Neuronal stem cell (in vitro differentiated cells): ENCODE measurements at regions not wholly inside any gene's neighbourhood (a gene's known extent, or its start where the extent isn't known, plus 50 kb on each side); places are given as distances from the start of the nearest gene placed in this dataset.

Source experiments
- DNase-seq: peaks from one replicate; pipeline ENCODE4 v3.0.0-alpha.2; 2013; ENCODE audit warnings: low spot score
- H2AFZ ChIP-seq: one replicate; pipeline ENCODE4 v1.6.1; 2013; ENCODE audit warnings: mild to moderate bottlenecking, low read length, inconsistent platforms
- H2AK5ac ChIP-seq: 2 replicates; pipeline ENCODE4 v1.6.1; 2013; ENCODE audit warnings: low read depth, mild to moderate bottlenecking, inconsistent platforms, low read length, moderate library complexity, mixed read lengths
- H2BK120ac ChIP-seq: 2 replicates; pipeline ENCODE4 v1.6.1; 2013; ENCODE audit warnings: low read depth, mild to moderate bottlenecking, inconsistent platforms, low read length, moderate library complexity, mixed read lengths
- H2BK12ac ChIP-seq: one replicate; pipeline ENCODE4 v1.6.1; 2013; ENCODE audit warnings: low read length, inconsistent platforms
- H2BK15ac ChIP-seq: 2 replicates; pipeline ENCODE4 v1.6.1; 2013; ENCODE audit warnings: mild to moderate bottlenecking, low read length, inconsistent platforms, mixed read lengths
- H2BK5ac ChIP-seq: one replicate; pipeline ENCODE4 v1.6.1; 2013; ENCODE audit warnings: inconsistent platforms, mild to moderate bottlenecking, low read length, moderate library complexity
- H3K14ac ChIP-seq: one replicate; pipeline ENCODE4 v1.6.1; 2013; ENCODE audit warnings: low read length, inconsistent platforms
- H3K18ac ChIP-seq: 2 replicates; pipeline ENCODE4 v1.6.1; 2013; ENCODE audit warnings: low read length, inconsistent platforms
- H3K23ac ChIP-seq: 2 replicates; pipeline ENCODE4 v1.6.1; 2013; ENCODE audit warnings: low read depth, mild to moderate bottlenecking, mixed read lengths, low read length, inconsistent platforms; ENCODE audit not compliant: poor library complexity
- H3K27ac ChIP-seq: replicated peaks from 3 replicates; pipeline ENCODE4 v1.5.1; 2013; ENCODE audit warnings: low read length, inconsistent platforms
- H3K27me3 ChIP-seq, 3 experiments: 2 replicates each; pipeline ENCODE4 v1.6.1; 2013; ENCODE audit warnings: low read length in 3 of 3, mild to moderate bottlenecking in 2 of 3, inconsistent platforms in 1 of 3, low read depth in 1 of 3, mixed read lengths in 1 of 3, moderate library complexity in 1 of 3; ENCODE audit not compliant: control insufficient read depth in 3 of 3, insufficient read depth in 3 of 3
- H3K36me3 ChIP-seq, 2 donors: replicated peaks in 1 of 2; 2 replicates each; pipeline ENCODE4 v1.6.1; 2013; ENCODE audit warnings: low read length in 2 of 2; ENCODE audit not compliant: control insufficient read depth in 2 of 2, insufficient read depth in 2 of 2
- H3K4ac ChIP-seq: 2 replicates; pipeline ENCODE4 v1.6.1; 2013; ENCODE audit warnings: inconsistent platforms, mild to moderate bottlenecking, low read length, moderate library complexity
- H3K4me1 ChIP-seq, 2 donors: 1 replicate in 1 of 2; 2 replicates in 1 of 2; pipeline ENCODE4 v1.6.1; 2013; ENCODE audit warnings: low read length in 2 of 2, low read depth in 1 of 2; ENCODE audit not compliant: control insufficient read depth in 2 of 2, insufficient read depth in 1 of 2
- H3K4me2 ChIP-seq: one replicate; pipeline ENCODE4 v1.6.1; 2013; ENCODE audit warnings: mild to moderate bottlenecking, low read length, inconsistent platforms; ENCODE audit not compliant: insufficient read depth, poor library complexity, severe bottlenecking
- H3K4me3 ChIP-seq, 2 donors: 2 replicates each; pipeline ENCODE4 v1.5.1; 2013; ENCODE audit warnings: low read length in 2 of 2, mild to moderate bottlenecking in 2 of 2, inconsistent platforms in 1 of 2, moderate library complexity in 1 of 2
- H3K79me1 ChIP-seq: one replicate; pipeline ENCODE4 v1.6.1; 2013; ENCODE audit warnings: low read depth, mild to moderate bottlenecking, inconsistent platforms, low read length, moderate library complexity
- H3K9ac ChIP-seq: one replicate; pipeline ENCODE4 v1.6.1; 2013; ENCODE audit warnings: mild to moderate bottlenecking, low read depth, low read length, inconsistent platforms; ENCODE audit not compliant: poor library complexity
- H3K9me3 ChIP-seq, 2 donors: replicated peaks in 1 of 2; 2 replicates each; pipeline versions ENCODE3 to v1.6.1; 2013; ENCODE audit warnings: low read length in 2 of 2, mild to moderate bottlenecking in 2 of 2, inconsistent platforms in 1 of 2, low read depth in 1 of 2, mixed read lengths in 1 of 2, moderate library complexity in 1 of 2; ENCODE audit not compliant: control insufficient read depth in 2 of 2, insufficient read depth in 1 of 2
- H4K8ac ChIP-seq: one replicate; pipeline ENCODE4 v1.6.1; 2013; ENCODE audit warnings: low read depth, mild to moderate bottlenecking, inconsistent platforms, low read length, moderate library complexity
- H4K91ac ChIP-seq: one replicate; pipeline ENCODE4 v1.6.1; 2013; ENCODE audit warnings: low read length, low read depth, mild to moderate bottlenecking, inconsistent platforms; ENCODE audit not compliant: poor library complexity
- WGBS, 2 donors: extraction: QIAGEN DNeasy Blood & Tissue Kit; methylation state at CpG; one replicate each; pipeline ENCODE4 v1.1.7; 2013; ENCODE audit warnings: missing lambda C conversion rate in 2 of 2, mixed read lengths in 1 of 2; ENCODE audit not compliant: insufficient read length in 2 of 2, insufficient replicate concordance in 1 of 2; ENCODE audit errors: extremely low coverage in 2 of 2; 5-methylcytosine and 5-hydroxymethylcytosine counted together

- no peaks in the 10 kb centered on the region for H3K27me3 ChIP-seq
- H4K91ac ChIP-seq = no peak overlapping the region
- WGBS, 2 donors = no CpG with 5 or more reads among the region's 2 CpGs
- H3K9ac ChIP-seq = no peak overlapping the region
- H3K18ac ChIP-seq = no peak overlapping the region
- no peaks in the 10 kb centered on the region for H3K4me1 ChIP-seq
- no peak overlapping the region for H3K4me2 ChIP-seq
- H4K8ac ChIP-seq = no peak overlapping the region
- H3K79me1 ChIP-seq = no peaks in the 10 kb centered on the region
- no peak overlapping the region for H2BK15ac ChIP-seq
- H3K4ac ChIP-seq = no peak overlapping the region
- H3K23ac ChIP-seq = no peak overlapping the region
- H3K9me3 ChIP-seq = no peaks in the 10 kb centered on the region
- H3K36me3 ChIP-seq = no peaks in the 10 kb centered on the region
- H2BK120ac ChIP-seq = no peak overlapping the region
- H3K14ac ChIP-seq = no peak overlapping the region
- no peak for DNase-seq
- no peak overlapping the region for H2AFZ ChIP-seq
- no peak overlapping the region for H3K4me3 ChIP-seq
- H2BK5ac ChIP-seq = no peak overlapping the region
- no peak overlapping the region for H2AK5ac ChIP-seq
- no peak overlapping the region for H2BK12ac ChIP-seq
- no peak overlapping the region for H3K27ac ChIP-seq
Measured at GRCh38 chr5:15992918-15993317, 186.7 kb downstream of the MARCHF11 start.

- no peaks in the 10 kb centered on the region for H3K9me3 ChIP-seq
- no peak overlapping the region for H2AK5ac ChIP-seq
- H2BK5ac ChIP-seq = no peak overlapping the region
- H3K23ac ChIP-seq = no peak overlapping the region
- no peaks in the 10 kb centered on the region for H3K4me1 ChIP-seq
- no peak overlapping the region for H3K18ac ChIP-seq
- H3K4ac ChIP-seq = no peak overlapping the region
- DNase-seq = no peak
- no peak overlapping the region for H4K91ac ChIP-seq
- H2BK15ac ChIP-seq = no peak overlapping the region
- no peak overlapping the region for H2AFZ ChIP-seq
- H3K14ac ChIP-seq = no peak overlapping the region
- no peak overlapping the region for H3K27ac ChIP-seq
- no peak overlapping the region for H4K8ac ChIP-seq
- no peaks in the 10 kb centered on the region for H3K27me3 ChIP-seq
- no peaks in the 10 kb centered on the region for H3K79me1 ChIP-seq
- H3K4me2 ChIP-seq = no peak overlapping the region
- no peak overlapping the region for H2BK120ac ChIP-seq
- no peaks in the 10 kb centered on the region for H3K36me3 ChIP-seq
- H3K4me3 ChIP-seq = no peak overlapping the region
- H2BK12ac ChIP-seq = no peak overlapping the region
- no peak overlapping the region for H3K9ac ChIP-seq
Measured at GRCh38 chr5:15991586-15991985, 188.0 kb downstream of the MARCHF11 start.
